Cardiac muscle cell (in vitro differentiated cells and primary cell): ENCODE measurements at regions not wholly inside any gene's neighbourhood (a gene's known extent, or its start where the extent isn't known, plus 50 kb on each side); places are given as distances from the start of the nearest gene placed in this dataset.

ENCODE experiments used
- DNase-seq, 2 donors: peaks; one replicate each; pipeline versions ENCODE4 v3.0.0 to v3.0.0-alpha.2; 2010 to 2017; ENCODE audit warnings: low read depth in 1 of 2, low spot score in 1 of 2
- H3K27ac ChIP-seq: fragments of 200-600 bp; sonication (generic); 2 replicates; pipeline ENCODE4 v1.5.1; 2016
- H3K27me3 ChIP-seq: fragments of 200-600 bp; sonication (generic); 2 replicates; pipeline ENCODE4 v1.6.0; 2016; ENCODE audit warnings: control low read depth
- H3K36me3 ChIP-seq: fragments of 200-600 bp; sonication (generic); 2 replicates; pipeline ENCODE4 v1.5.1; 2016; ENCODE audit warnings: control low read depth
- H3K4me1 ChIP-seq: fragments of 200-600 bp; sonication (generic); 2 replicates; pipeline ENCODE4 v1.8.1; 2017; ENCODE audit warnings: low read depth, mild to moderate bottlenecking, mixed run types
- H3K4me3 ChIP-seq: fragments of 200-600 bp; sonication (generic); 2 replicates; pipeline ENCODE4 v1.5.1; 2016; ENCODE audit warnings: mild to moderate bottlenecking
- H3K9me3 ChIP-seq: fragments of 200-600 bp; sonication (generic); 2 replicates; pipeline ENCODE4 v1.5.1; 2017; ENCODE audit warnings: low read depth, mild to moderate bottlenecking, control low read depth
- CTCF ChIP-seq: IDR thresholded peaks from 2 replicates; pipeline ENCODE4 v1.5.1; 2012; ENCODE audit warnings: low read depth, mild to moderate bottlenecking, low read length

GRCh38 chr1:208559597-208560329 is 315.6 kb upstream of the PLXNA2 start:
- DNase-seq = no peak
- Histone ChIP-seq H3K4me1 (no peaks in the 10 kb centered on the region), H3K27me3 (no peaks in the 10 kb centered on the region), H3K36me3 (no peaks in the 10 kb centered on the region), H3K4me3 (no peak overlapping the region), H3K27ac (no peak overlapping the region), H3K9me3 (no peaks in the 10 kb centered on the region)
- TF ChIP-seq CTCF = no peak

- no peak overlapping the region for H3K27ac ChIP-seq
- no peaks in the 10 kb centered on the region for H3K36me3 ChIP-seq
- DNase-seq = no peak
- TF ChIP-seq CTCF = no peak
- no peaks in the 10 kb centered on the region for H3K27me3 ChIP-seq
- no peaks in the 10 kb centered on the region for H3K9me3 ChIP-seq
- H3K4me3 ChIP-seq = no peak overlapping the region
- H3K4me1 ChIP-seq = no peaks in the 10 kb centered on the region
These were observed 318.2 kb upstream of the PLXNA2 start for GRCh38 chr1:208562151-208562960.

GRCh38 chr1:208564466-208564865 is 320.3 kb upstream of the PLXNA2 start:
- no peaks in the 10 kb centered on the region for H3K4me1 ChIP-seq
- no peak overlapping the region for H3K27ac ChIP-seq
- H3K36me3 ChIP-seq = no peaks in the 10 kb centered on the region
- DNase-seq = no peak
- H3K4me3 ChIP-seq = no peak overlapping the region
- H3K27me3 ChIP-seq = no peaks in the 10 kb centered on the region
- TF ChIP-seq CTCF = no peak
- no peaks in the 10 kb centered on the region for H3K9me3 ChIP-seq

- DNase-seq = no peak
- Histone ChIP-seq H3K4me1 (no peaks in the 10 kb centered on the region), H3K27me3 (no peaks in the 10 kb centered on the region), H3K27ac (no peak overlapping the region), H3K36me3 (no peaks in the 10 kb centered on the region), H3K9me3 (no peaks in the 10 kb centered on the region), H3K4me3 (no peak overlapping the region)
- no peak for TF ChIP-seq CTCF
These were observed 321.7 kb upstream of the PLXNA2 start for GRCh38 chr1:208565756-208566440.

- Histone ChIP-seq H3K27me3 (no peaks in the 10 kb centered on the region), H3K4me3 (no peak overlapping the region), H3K36me3 (no peaks in the 10 kb centered on the region), H3K4me1 (no peaks in the 10 kb centered on the region), H3K27ac (no peak overlapping the region), H3K9me3 (no peaks in the 10 kb centered on the region)
- DNase-seq = no peak
- no peak for TF ChIP-seq CTCF
These were observed 325.0 kb upstream of the PLXNA2 start for GRCh38 chr1:208569181-208569580.
